ENCODE measurements at regions not wholly inside any gene's neighbourhood (a gene's known extent, or its start where the extent isn't known, plus 50 kb on each side); places are given as distances from the start of the nearest gene placed in this dataset.
A peak's percentile ranks its signal among the peaks of the same experiment; 100 is the strongest.

DNA sequence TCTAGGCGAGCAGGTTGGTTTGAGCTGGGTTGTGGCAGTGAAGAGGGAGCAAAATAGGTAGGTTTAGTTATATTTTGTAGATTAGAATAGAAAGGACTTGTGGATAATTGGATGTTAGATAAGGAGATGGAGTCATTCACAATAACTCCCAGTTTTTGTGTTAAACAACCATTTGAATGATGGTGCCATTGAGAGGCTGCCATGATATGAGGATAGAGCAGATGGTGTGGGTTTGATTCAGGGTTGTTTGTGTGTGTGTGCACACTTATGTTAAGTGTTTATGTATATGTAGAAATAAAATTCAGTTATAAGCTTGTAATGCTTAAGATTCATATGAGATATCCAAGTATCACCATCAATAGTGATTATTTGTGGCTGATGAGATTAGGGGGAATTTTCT lies 166.6 kb downstream of the NXPE2 start:
- no peak overlapping the region for H3K4me3 ChIP-seq
- peaks cover 0 to 7% (median 0%) of the 10 kb centered on the region in 9 donors for H3K4me1 ChIP-seq
- H3K36me3 ChIP-seq = no peaks in the 10 kb centered on the region
- TF ChIP-seq, protein P1, sequence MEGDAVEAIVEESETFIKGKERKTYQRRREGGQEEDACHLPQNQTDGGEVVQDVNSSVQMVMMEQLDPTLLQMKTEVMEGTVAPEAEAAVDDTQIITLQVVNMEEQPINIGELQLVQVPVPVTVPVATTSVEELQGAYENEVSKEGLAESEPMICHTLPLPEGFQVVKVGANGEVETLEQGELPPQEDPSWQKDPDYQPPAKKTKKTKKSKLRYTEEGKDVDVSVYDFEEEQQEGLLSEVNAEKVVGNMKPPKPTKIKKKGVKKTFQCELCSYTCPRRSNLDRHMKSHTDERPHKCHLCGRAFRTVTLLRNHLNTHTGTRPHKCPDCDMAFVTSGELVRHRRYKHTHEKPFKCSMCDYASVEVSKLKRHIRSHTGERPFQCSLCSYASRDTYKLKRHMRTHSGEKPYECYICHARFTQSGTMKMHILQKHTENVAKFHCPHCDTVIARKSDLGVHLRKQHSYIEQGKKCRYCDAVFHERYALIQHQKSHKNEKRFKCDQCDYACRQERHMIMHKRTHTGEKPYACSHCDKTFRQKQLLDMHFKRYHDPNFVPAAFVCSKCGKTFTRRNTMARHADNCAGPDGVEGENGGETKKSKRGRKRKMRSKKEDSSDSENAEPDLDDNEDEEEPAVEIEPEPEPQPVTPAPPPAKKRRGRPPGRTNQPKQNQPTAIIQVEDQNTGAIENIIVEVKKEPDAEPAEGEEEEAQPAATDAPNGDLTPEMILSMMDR (IDR thresholded peaks at IDR 0.05) = no peak
- intact Hi-C loops (cut with DNase I) = no loop called here
- ATAC-seq (no peak), DNase-seq (no peak)
- 87 to 91% methylated on average over 1 of the region's 1 CpG for WGBS, 2 donors
- no peak overlapping the region for H3K27ac ChIP-seq
- H3K27me3 ChIP-seq = no peaks in the 10 kb centered on the region
- H3K9me3 ChIP-seq = no peaks in the 10 kb centered on the region

DNA sequence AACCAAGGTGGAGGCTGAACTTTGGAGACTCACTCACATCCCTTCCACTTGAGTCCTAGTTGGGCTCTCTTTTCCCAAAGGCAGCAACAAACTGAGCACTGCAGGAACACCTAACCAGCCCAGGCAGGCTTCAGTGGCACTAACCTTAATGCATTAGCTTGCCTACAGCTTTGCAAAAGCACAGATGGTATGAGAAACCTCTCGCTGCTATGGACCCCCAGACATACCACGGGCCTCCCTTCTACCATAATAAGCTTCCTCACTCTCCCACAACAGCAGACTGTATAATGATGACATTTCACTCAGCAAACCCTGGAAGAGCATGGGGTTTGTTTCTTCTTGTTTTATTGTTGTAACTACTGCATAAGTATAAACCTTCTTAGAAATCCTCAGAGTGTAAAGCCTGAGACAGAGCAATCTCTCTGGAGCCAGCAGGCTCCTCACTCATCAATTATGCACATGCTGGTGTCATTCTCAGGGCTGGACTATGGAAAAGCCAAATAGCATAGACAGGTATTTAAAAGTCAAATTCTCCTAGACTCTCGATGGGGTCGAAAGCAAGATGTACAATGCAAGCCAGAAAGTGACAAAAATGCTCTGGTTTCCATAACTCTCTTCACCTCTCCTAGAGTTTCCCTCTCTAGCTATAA lies 167.6 kb downstream of the NXPE2 start:
- Histone ChIP-seq H3K4me1 (peaks cover 0 to 7% (median 0%) of the 10 kb centered on the region in 9 donors), H3K9me3 (no peaks in the 10 kb centered on the region), H3K27me3 (no peaks in the 10 kb centered on the region), H3K36me3 (no peaks in the 10 kb centered on the region), H3K4me3 (no peak overlapping the region), H3K27ac (no peak overlapping the region)
- WGBS, 2 donors = 66 to 68% methylated on average over 4 of the region's 4 CpGs
- no peak for DNase-seq
- TF ChIP-seq, protein P1 (IDR thresholded peaks at IDR 0.05) = no peak
- intact Hi-C loops (cut with DNase I) = no loop called here
- ATAC-seq = peak in 1 of 8 donors; percentile 67

DNA sequence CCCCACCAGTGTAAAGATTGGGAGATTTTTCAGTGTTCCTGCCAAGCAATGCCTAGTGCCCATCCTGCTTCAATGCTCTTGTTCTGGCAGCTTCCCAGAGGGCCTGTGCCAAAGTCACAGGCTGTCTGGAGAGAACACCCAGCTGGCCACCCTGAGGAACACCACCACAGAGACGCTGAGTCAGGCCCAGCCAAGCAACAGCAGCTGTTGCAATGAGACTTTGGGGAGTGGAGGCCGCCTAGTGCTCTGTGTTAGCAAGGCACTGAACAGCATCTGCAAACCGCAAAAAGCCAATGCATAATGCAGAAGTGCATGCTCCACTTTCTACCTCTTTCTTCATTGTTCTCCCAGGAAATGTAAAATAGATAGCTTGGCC lies 168.1 kb downstream of the NXPE2 start:
- H3K27ac ChIP-seq = no peak overlapping the region
- peaks cover 0 to 7% (median 0%) of the 10 kb centered on the region in 9 donors for H3K4me1 ChIP-seq
- H3K27me3 ChIP-seq = no peaks in the 10 kb centered on the region
- TF ChIP-seq, protein P1 (IDR thresholded peaks at IDR 0.05) = peak in 3 of 9 donors; percentile 15 to 23 (median 23)
- H3K4me3 ChIP-seq = no peak overlapping the region
- DNase-seq = peak; percentile 56 to 60
- WGBS, 2 donors = 43 to 47% methylated on average over 3 of the region's 3 CpGs
- intact Hi-C loops (cut with DNase I) = no loop called here
- ATAC-seq = peak; percentile 58 to 97 (median 91)
- no peaks in the 10 kb centered on the region for H3K9me3 ChIP-seq
- no peaks in the 10 kb centered on the region for H3K36me3 ChIP-seq

DNA sequence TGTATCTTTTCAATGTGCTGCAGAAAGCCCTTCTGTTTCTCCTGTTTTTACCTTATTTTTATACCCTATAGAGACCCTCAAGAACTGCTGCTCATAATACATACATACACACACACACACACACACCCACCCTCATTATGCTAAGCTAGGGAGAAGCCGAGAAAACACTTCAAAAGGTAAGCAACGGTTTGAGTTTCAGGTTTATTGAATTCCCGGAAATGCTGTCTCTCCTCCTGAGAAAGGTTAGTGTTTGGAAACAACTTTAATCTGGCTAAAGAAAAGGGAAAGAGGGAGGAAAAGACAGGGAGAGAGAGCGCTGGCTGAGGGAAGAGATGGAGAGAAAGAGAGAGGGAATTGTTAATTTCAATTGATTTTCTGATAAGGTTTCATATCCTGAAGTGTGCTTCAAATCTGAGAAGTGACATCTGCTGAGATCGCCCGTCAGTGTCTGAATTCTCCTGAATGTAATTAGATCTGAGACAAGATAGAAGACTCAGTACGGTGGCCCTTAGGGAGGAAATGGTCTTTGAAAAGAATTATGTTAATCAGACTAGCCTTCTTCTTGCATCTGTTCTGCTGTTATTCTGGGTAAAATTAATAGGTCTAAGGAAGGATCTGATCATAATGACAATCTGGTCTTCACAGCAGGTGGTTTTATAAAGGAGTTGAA lies 169.1 kb downstream of the NXPE2 start:
- intact Hi-C loops (cut with DNase I) = no loop called here
- DNase-seq = no peak

More for the DNA sequence above, 169.1 kb downstream of the NXPE2 start:
- no peak for ATAC-seq
- H3K27me3 ChIP-seq = no peaks in the 10 kb centered on the region
- H3K4me3 ChIP-seq = no peak overlapping the region
- H3K4me1 ChIP-seq = peaks cover 0 to 7% (median 0%) of the 10 kb centered on the region in 9 donors
- H3K36me3 ChIP-seq = no peaks in the 10 kb centered on the region
- TF ChIP-seq, protein P1 (IDR thresholded peaks at IDR 0.05) = no peak
- 53 to 65% methylated on average over 7 of the region's 7 CpGs for WGBS, 2 donors
- no peaks in the 10 kb centered on the region for H3K9me3 ChIP-seq
- no peak overlapping the region for H3K27ac ChIP-seq

Measured in heart right ventricle (tissue), 16 donors.